Endothelial cell of umbilical vein (primary cell): ENCODE measurements at regions not wholly inside any gene's neighbourhood (a gene's known extent, or its start where the extent isn't known, plus 50 kb on each side); places are given as distances from the start of the nearest gene placed in this dataset.

ENCODE experiments used
- BruUV-seq: library from RNA; stranded (reverse); fragments of 400-500 nt; replicated peaks from 2 replicates; lab custom pipeline; 2021; lab: Mats Ljungman, UMichigan
- CTCF ChIA-PET: fragments of 300-600, 350-600 bp; sonication (Branson Sonifier 250); formaldehyde crosslinking; loops from one replicate; lab custom pipeline; 2021; ENCODE audit warnings: antibody characterized with exemption, inconsistent platforms; lab: Charles Lee
- POLR2A ChIA-PET: fragments of 300-600, 350-600 bp; sonication (Branson Sonifier 250); formaldehyde crosslinking; loops from one replicate; lab custom pipeline; 2021; ENCODE audit warnings: antibody characterized with exemption, inconsistent platforms; lab: Charles Lee
- DNase-seq: peaks from one replicate; pipeline ENCODE4 v3.0.0-alpha.2; 2011; ENCODE audit warnings: low read depth, low spot score
- FAIRE-seq: peaks from 2 replicates; lab custom pipeline; 2011; peaks lifted over from hg19 to GRCh38; lab: Jason Lieb, UNC
- H2AFZ ChIP-seq: 2 replicates; pipeline ENCODE4 v1.6.0; 2012; ENCODE audit warnings: low read depth, low read length, control low read depth, inconsistent platforms
- H3K27ac ChIP-seq: 2 replicates; pipeline ENCODE4 v1.5.1; 2011; ENCODE audit warnings: low read depth, mild to moderate bottlenecking, control low read depth, low read length, moderate library complexity; ENCODE audit not compliant: insufficient read depth
- H3K27me3 ChIP-seq, 2 experiments: 2 replicates each; pipeline versions ENCODE4 v1.6.0 to v1.6.1; 2011; ENCODE audit warnings: low read length in 2 of 2, mixed read lengths in 1 of 2; ENCODE audit not compliant: control insufficient read depth in 2 of 2, insufficient read depth in 2 of 2
- H3K36me3 ChIP-seq, 2 experiments: 2 replicates in 1 of 2; 3 replicates in 1 of 2; pipeline ENCODE4 v1.5.1; 2011; ENCODE audit warnings: low read length in 2 of 2, mild to moderate bottlenecking in 1 of 2, moderate library complexity in 1 of 2; ENCODE audit not compliant: control insufficient read depth in 2 of 2, insufficient read depth in 2 of 2; ENCODE audit errors: extremely low read depth in 1 of 2
- H3K4me1 ChIP-seq: 3 replicates; pipeline ENCODE4 v1.5.1; 2011; ENCODE audit warnings: mild to moderate bottlenecking, low read length; ENCODE audit not compliant: control insufficient read depth, insufficient read depth; ENCODE audit errors: extremely low read depth
- H3K4me2 ChIP-seq: 2 replicates; pipeline ENCODE4 v1.6.1; 2011; ENCODE audit warnings: low read length, control low read depth, mixed read lengths; ENCODE audit not compliant: insufficient read depth
- H3K4me3 ChIP-seq, 3 experiments: fragments of 200-600 bp in 1 of 3; sonication (generic), shearing (Covaris generic) in 1 of 3; replicated peaks in 1 of 3; 2 replicates each; pipeline ENCODE4 v1.5.1; 2011 to 2016; ENCODE audit warnings: control low read depth in 3 of 3, low read length in 3 of 3, mild to moderate bottlenecking in 2 of 3, inconsistent platforms in 1 of 3, low read depth in 1 of 3, moderate library complexity in 1 of 3; ENCODE audit not compliant: insufficient read depth in 1 of 3
- H3K79me2 ChIP-seq: 2 replicates; pipeline ENCODE4 v1.6.0; 2012; ENCODE audit warnings: low read length, inconsistent platforms; ENCODE audit not compliant: control insufficient read depth, insufficient read depth
- H3K9ac ChIP-seq: replicated peaks from 2 replicates; pipeline ENCODE3; 2011; ENCODE audit warnings: low read length, control low read depth; ENCODE audit not compliant: insufficient read depth; ENCODE audit errors: extremely low read depth
- H3K9me1 ChIP-seq: replicated peaks from 3 replicates; pipeline ENCODE4 v1.6.0; 2011; ENCODE audit warnings: mild to moderate bottlenecking, low read length; ENCODE audit not compliant: control insufficient read depth, insufficient read depth; ENCODE audit errors: extremely low read depth
- H3K9me3 ChIP-seq: replicated peaks from 2 replicates; pipeline ENCODE4 v1.5.1; 2012; ENCODE audit warnings: low read length, inconsistent platforms; ENCODE audit not compliant: control insufficient read depth, insufficient read depth
- H4K20me1 ChIP-seq: replicated peaks from 2 replicates; pipeline ENCODE3; 2011; ENCODE audit warnings: mild to moderate bottlenecking, low read length; ENCODE audit not compliant: control insufficient read depth, insufficient read depth; ENCODE audit errors: extremely low read depth
- EZH2 ChIP-seq: IDR thresholded peaks from 2 replicates; pipeline ENCODE4 v1.6.1; 2012; ENCODE audit warnings: borderline replicate concordance, low read depth, mild to moderate bottlenecking, moderate library complexity, low read length, inconsistent platforms; ENCODE audit not compliant: severe bottlenecking
- FOS ChIP-seq: IDR thresholded peaks from 2 replicates; pipeline ENCODE4 v1.6.1; 2011; ENCODE audit warnings: mild to moderate bottlenecking, low read length, moderate library complexity, borderline replicate concordance; ENCODE audit not compliant: insufficient read depth
- GATA2 ChIP-seq: IDR thresholded peaks from 2 replicates; pipeline ENCODE4 v1.7.0; 2011; ENCODE audit warnings: low read depth, mild to moderate bottlenecking, moderate library complexity, mixed read lengths, low read length; ENCODE audit not compliant: insufficient read length, insufficient read depth
- JUN ChIP-seq: IDR thresholded peaks from 2 replicates; pipeline ENCODE4 v1.6.1; 2011; ENCODE audit warnings: borderline replicate concordance, low read depth; ENCODE audit not compliant: insufficient read length, insufficient read depth
- MYC ChIP-seq: IDR thresholded peaks from one replicate; pipeline ENCODE4 v1.6.1; 2011; ENCODE audit warnings: mild to moderate bottlenecking, low read depth, low read length
- POLR2A ChIP-seq: IDR thresholded peaks from 2 replicates; pipeline ENCODE4 v1.6.1; 2012; ENCODE audit warnings: low read depth, mild to moderate bottlenecking, control low read depth, low read length
- dilution Hi-C: fragments of 300-500 bp; cut with MboI; formaldehyde crosslinking; loops from one replicate; pipeline ENCODE4 v1.15.0; 2019; ENCODE audit warnings: low sequenced_read_pairs; ENCODE audit not compliant: extremely low pct_ligation_motif_present
- intact Hi-C: fragments of 100-400 bp; cut with micrococcal nuclease; formaldehyde crosslinking; loops from one replicate; pipeline ENCODE4 v1.10.0; 2022
- TF ChIP-seq, protein P1 (sequence below): IDR thresholded peaks from 2 replicates; pipeline ENCODE4 v1.6.1; 2011; ENCODE audit not compliant: insufficient read depth, insufficient read length

DNA sequence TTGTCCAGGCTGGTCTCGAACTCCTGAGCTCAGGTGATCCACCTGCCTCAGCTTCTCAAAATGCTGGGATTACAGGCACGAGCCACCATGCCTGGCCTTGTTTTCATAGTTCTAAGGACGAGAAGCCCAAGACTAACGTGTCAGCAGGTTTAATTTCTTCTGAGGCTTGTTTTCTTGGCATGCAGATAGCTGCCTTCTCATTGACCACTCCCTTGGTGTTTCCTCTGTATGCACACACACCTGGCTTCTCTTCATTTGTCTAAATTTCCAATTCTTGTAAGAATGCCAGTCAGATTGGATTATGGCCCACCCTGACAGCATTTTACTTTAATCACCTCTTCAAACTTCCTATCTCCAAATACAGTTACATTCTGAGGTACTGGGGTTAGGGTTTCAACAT lies 72.5 kb upstream of the CTSC start:
- Histone ChIP-seq H3K9me3 (no peaks in the 10 kb centered on the region), H3K79me2 (no peaks in the 10 kb centered on the region), H3K9ac (no peak overlapping the region), H3K27me3 (no peaks in the 10 kb centered on the region), H3K4me1 (peaks cover 11% of the 10 kb centered on the region), H3K4me2 (no peak overlapping the region), H3K4me3 (no peak overlapping the region), H4K20me1 (no peaks in the 10 kb centered on the region), H3K36me3 (no peaks in the 10 kb centered on the region), H3K27ac (no peak overlapping the region), H3K9me1 (no peaks in the 10 kb centered on the region), H2AFZ (no peak overlapping the region)
- BruUV-seq = no TSS peak
- ChIA-PET POLR2A (no interaction called here), CTCF (interaction anchor here (0.9 kb wide), 1 partner anchor 75 kb away, joined by 3 read pairs; no protein-coding TSS in a partner anchor)
- dilution Hi-C loops = no loop called here
- TF ChIP-seq JUN (no peak), POLR2A (no peak), MYC (no peak), FOS (no peak), GATA2 (no peak), EZH2 (no peak)
- TF ChIP-seq, protein P1, sequence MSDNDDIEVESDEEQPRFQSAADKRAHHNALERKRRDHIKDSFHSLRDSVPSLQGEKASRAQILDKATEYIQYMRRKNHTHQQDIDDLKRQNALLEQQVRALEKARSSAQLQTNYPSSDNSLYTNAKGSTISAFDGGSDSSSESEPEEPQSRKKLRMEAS = no peak
- DNase-seq (no peak), FAIRE-seq (no peak)
- intact Hi-C loops = no loop called here

DNA sequence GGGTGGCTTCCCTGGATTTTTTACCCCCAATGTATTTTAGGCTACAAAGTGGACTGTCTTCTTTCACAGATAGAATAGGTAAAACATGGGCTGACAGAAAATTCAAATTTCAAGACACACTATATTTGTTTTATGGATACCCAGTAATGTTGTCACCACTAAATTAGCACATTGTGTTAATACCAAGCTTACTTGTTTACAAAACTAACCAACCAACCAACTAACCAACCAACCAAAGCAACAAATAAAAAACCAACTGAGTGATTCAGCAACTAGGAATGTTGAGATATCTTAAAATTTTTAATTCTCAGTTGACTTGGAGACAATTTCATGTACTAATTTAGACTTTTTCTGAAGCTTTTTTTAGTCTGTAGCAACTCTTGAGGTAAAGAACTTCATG lies 69.3 kb upstream of the CTSC start:
- no peak for DNase-seq
- no peaks in the 10 kb centered on the region for H3K79me2 ChIP-seq
- ChIA-PET POLR2A (no interaction called here), CTCF (no interaction called here)
- H3K27ac ChIP-seq = no peak overlapping the region
- no peak overlapping the region for H2AFZ ChIP-seq
- no peaks in the 10 kb centered on the region for H4K20me1 ChIP-seq
- H3K4me2 ChIP-seq = no peak overlapping the region
- no TSS peak for BruUV-seq
- peaks cover 23% of the 10 kb centered on the region for H3K4me1 ChIP-seq
- no peaks in the 10 kb centered on the region for H3K27me3 ChIP-seq
- TF ChIP-seq FOS (no peak), POLR2A (no peak), MYC (no peak)
- H3K9me3 ChIP-seq = no peaks in the 10 kb centered on the region
- dilution Hi-C loops (no loop called here), intact Hi-C loops (no loop called here)
- FAIRE-seq = no peak
- H3K4me3 ChIP-seq = no peak overlapping the region
- H3K9me1 ChIP-seq = no peaks in the 10 kb centered on the region
- H3K9ac ChIP-seq = no peak overlapping the region
- H3K36me3 ChIP-seq = no peaks in the 10 kb centered on the region
